SK-N-SH treated with all-trans-retinoic acid at 6 μM for 48 hours (cell line): ENCODE measurements at regions not wholly inside any gene's neighbourhood (a gene's known extent, or its start where the extent isn't known, plus 50 kb on each side); places are given as distances from the start of the nearest gene placed in this dataset.

Source experiments
- ATAC-seq: fragments of 200-7000 bp; cut with Tn5 transposase; 3 replicates; pipeline ENCODE4 v1.9.1; 2020; ENCODE audit warnings: mild to moderate bottlenecking, moderate library complexity
- ARNTL ChIP-seq: fragments of 450-650 bp; formaldehyde crosslinking; IDR thresholded peaks from 2 replicates; pipeline ENCODE4 v1.5.0; 2020; ENCODE audit warnings: low read depth, mild to moderate bottlenecking, moderate library complexity, borderline replicate concordance
- BACH2 ChIP-seq: fragments of 250-450 bp; sonication (Bioruptor Pico); IDR thresholded peaks from 2 replicates; pipeline ENCODE4 v1.9.0; 2021; ENCODE audit warnings: mild to moderate bottlenecking, borderline replicate concordance
- CSDC2 ChIP-seq: fragments of 250-450 bp; sonication (Bioruptor Pico); IDR thresholded peaks from 2 replicates; pipeline ENCODE4 v1.5.0; 2020; ENCODE audit warnings: mild to moderate bottlenecking, moderate library complexity
- ESRRG ChIP-seq: fragments of 250-450 bp; sonication (Bioruptor Pico); IDR thresholded peaks from 2 replicates; pipeline ENCODE4 v1.6.1; 2021; ENCODE audit warnings: mild to moderate bottlenecking
- ISL1 ChIP-seq: fragments of 250-450 bp; sonication (Bioruptor Pico); IDR thresholded peaks from 2 replicates; pipeline ENCODE4 v2.1.2; 2022; ENCODE audit warnings: mild to moderate bottlenecking, moderate library complexity
- OSR1 ChIP-seq: fragments of 250-450 bp; sonication (Bioruptor Pico); IDR thresholded peaks from 2 replicates; pipeline ENCODE4 v1.8.0; 2022; ENCODE audit warnings: moderate library complexity, mild to moderate bottlenecking, inconsistent platforms
- RARB ChIP-seq: fragments of 250-450 bp; sonication (Bioruptor Pico); IDR thresholded peaks from 2 replicates; pipeline ENCODE4 v1.8.0; 2021; ENCODE audit warnings: mild to moderate bottlenecking, moderate library complexity
- SNAI2 ChIP-seq: fragments of 250-450 bp; sonication (Bioruptor Pico); IDR thresholded peaks from 2 replicates; pipeline ENCODE4 v1.5.0; 2020; ENCODE audit warnings: mild to moderate bottlenecking, moderate library complexity
- ZC3H10 ChIP-seq: fragments of 250-450 bp; sonication (Bioruptor Pico); IDR thresholded peaks from 2 replicates; pipeline ENCODE4 v1.5.1; 2021; ENCODE audit warnings: mild to moderate bottlenecking, moderate library complexity
- ZFP3 ChIP-seq: fragments of 250-450 bp; sonication (Bioruptor Pico); IDR thresholded peaks from 2 replicates; pipeline ENCODE4 v1.5.0; 2020; ENCODE audit warnings: mild to moderate bottlenecking, moderate library complexity
- ZFP30 ChIP-seq: fragments of 450-650 bp; formaldehyde crosslinking; IDR thresholded peaks from 2 replicates; pipeline ENCODE4 v1.5.0; 2022; ENCODE audit warnings: mild to moderate bottlenecking, moderate library complexity
- ZNF70 ChIP-seq: fragments of 450-650 bp; formaldehyde crosslinking; IDR thresholded peaks from 2 replicates; pipeline ENCODE4 v1.5.0; 2020; ENCODE audit warnings: mild to moderate bottlenecking, moderate library complexity
- ZNF8 ChIP-seq: fragments of 450-650 bp; formaldehyde crosslinking; IDR thresholded peaks from 2 replicates; pipeline ENCODE4 v1.5.0; 2020; ENCODE audit warnings: mild to moderate bottlenecking, moderate library complexity
- TF ChIP-seq, protein P1 (sequence below): fragments of 250-450 bp; sonication (Bioruptor Pico); IDR thresholded peaks from 2 replicates; pipeline ENCODE4 v1.5.0; 2020; ENCODE audit warnings: mild to moderate bottlenecking, moderate library complexity
- TF ChIP-seq, protein P2 (sequence below): fragments of 250-450 bp; sonication (Bioruptor Pico); IDR thresholded peaks from 2 replicates; pipeline ENCODE4 v1.8.0; 2021; ENCODE audit warnings: low read depth, mild to moderate bottlenecking, moderate library complexity, borderline replicate concordance
- TF ChIP-seq, protein P3 (sequence below): fragments of 250-450 bp; sonication (Bioruptor Pico); IDR thresholded peaks from 2 replicates; pipeline ENCODE4 v1.8.0; 2020; ENCODE audit warnings: mild to moderate bottlenecking, moderate library complexity, borderline replicate concordance
- TF ChIP-seq, protein P4 (sequence below): fragments of 250-450 bp; sonication (Bioruptor Pico); IDR thresholded peaks from 2 replicates; pipeline ENCODE4 v1.5.1; 2020; ENCODE audit warnings: low read depth, mild to moderate bottlenecking, moderate library complexity
- TF ChIP-seq, protein P5 (sequence below): fragments of 250-450 bp; sonication (Bioruptor Pico); IDR thresholded peaks from 2 replicates; pipeline ENCODE4 v1.5.1; 2021; ENCODE audit warnings: mild to moderate bottlenecking, moderate library complexity

DNA sequence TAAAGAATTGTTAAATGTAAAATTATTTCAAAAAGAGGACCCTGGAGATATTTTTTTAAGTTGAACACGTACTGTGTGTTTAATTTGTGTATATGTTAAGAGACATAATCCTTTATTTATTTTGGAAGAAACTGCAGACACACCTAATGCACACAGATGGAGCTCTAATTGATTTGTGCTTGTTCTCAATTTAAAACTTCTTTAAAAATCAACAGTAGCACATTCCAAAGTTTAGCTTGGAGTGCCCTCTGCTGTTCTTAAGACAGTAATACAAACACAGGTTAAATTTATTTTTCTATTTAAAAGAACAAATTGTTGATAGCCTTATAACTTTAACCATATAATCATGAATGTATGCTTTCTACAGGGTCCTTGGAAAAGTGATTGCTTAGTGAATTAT is 277.6 kb upstream of the ADAMTS16 start (continued):
- no peak for TF ChIP-seq ISL1 (CRISPR knock-in tag)

DNA sequence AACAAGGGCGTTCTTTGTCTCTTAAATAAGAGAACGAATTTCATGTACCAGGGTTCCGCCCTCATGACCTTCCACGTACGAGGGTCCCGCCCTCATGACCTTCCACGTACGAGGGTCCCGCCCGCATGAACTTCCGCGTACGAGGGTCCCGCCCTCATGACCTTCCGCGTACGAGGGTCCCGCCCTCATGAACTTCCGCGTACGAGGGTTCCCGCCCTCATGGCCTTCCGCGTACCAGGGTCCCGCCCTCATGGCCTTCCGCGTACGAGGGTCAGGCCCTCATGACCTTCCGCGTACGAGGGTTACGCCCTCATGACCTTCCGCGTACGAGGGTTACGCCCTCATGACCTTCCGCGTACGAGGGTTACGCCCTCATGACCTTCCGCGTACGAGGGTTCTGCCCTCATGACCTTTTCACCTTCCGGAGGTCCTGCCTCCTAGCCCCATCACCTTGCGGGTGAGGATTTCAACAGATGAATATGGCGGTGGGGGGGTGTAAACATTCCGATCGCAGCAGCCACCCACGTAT is 273.9 kb upstream of the ADAMTS16 start:
- ATAC-seq, result no peak

DNA sequence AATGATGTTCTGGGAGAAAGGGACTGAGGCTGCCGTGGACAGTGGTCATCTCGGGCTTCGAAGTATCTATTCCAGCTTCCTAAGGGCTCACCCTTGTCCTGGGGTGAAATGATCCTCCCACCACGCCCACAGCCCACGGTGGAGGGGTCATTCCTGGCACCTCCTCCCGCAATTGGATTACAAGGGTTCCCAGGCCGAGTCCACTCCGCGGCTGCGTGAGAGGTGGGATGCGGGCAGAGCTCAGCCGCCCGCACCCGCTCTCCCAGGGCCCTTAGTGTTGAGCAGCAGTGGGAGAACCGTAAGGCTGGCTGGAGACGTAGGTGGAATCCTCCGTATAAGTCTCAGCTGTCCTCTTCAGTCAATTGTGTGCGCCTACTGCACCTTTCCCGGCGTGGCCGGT is 273.3 kb upstream of the ADAMTS16 start:
- TF ChIP-seq RARB (CRISPR knock-in tag), result no peak
- no peak for TF ChIP-seq ISL1 (CRISPR knock-in tag)
- TF ChIP-seq, protein P1, sequence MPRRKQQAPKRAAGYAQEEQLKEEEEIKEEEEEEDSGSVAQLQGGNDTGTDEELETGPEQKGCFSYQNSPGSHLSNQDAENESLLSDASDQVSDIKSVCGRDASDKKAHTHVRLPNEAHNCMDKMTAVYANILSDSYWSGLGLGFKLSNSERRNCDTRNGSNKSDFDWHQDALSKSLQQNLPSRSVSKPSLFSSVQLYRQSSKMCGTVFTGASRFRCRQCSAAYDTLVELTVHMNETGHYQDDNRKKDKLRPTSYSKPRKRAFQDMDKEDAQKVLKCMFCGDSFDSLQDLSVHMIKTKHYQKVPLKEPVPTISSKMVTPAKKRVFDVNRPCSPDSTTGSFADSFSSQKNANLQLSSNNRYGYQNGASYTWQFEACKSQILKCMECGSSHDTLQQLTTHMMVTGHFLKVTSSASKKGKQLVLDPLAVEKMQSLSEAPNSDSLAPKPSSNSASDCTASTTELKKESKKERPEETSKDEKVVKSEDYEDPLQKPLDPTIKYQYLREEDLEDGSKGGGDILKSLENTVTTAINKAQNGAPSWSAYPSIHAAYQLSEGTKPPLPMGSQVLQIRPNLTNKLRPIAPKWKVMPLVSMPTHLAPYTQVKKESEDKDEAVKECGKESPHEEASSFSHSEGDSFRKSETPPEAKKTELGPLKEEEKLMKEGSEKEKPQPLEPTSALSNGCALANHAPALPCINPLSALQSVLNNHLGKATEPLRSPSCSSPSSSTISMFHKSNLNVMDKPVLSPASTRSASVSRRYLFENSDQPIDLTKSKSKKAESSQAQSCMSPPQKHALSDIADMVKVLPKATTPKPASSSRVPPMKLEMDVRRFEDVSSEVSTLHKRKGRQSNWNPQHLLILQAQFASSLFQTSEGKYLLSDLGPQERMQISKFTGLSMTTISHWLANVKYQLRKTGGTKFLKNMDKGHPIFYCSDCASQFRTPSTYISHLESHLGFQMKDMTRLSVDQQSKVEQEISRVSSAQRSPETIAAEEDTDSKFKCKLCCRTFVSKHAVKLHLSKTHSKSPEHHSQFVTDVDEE (CRISPR knock-in tag), result no peak
- no peak for TF ChIP-seq OSR1 (CRISPR knock-in tag)
- TF ChIP-seq SNAI2 (CRISPR knock-in tag), result no peak
- TF ChIP-seq, protein P2, sequence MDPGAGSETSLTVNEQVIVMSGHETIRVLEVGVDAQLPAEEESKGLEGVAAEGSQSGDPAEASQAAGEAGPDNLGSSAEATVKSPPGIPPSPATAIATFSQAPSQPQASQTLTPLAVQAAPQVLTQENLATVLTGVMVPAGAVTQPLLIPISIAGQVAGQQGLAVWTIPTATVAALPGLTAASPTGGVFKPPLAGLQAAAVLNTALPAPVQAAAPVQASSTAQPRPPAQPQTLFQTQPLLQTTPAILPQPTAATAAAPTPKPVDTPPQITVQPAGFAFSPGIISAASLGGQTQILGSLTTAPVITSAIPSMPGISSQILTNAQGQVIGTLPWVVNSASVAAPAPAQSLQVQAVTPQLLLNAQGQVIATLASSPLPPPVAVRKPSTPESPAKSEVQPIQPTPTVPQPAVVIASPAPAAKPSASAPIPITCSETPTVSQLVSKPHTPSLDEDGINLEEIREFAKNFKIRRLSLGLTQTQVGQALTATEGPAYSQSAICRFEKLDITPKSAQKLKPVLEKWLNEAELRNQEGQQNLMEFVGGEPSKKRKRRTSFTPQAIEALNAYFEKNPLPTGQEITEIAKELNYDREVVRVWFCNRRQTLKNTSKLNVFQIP (CRISPR knock-in tag), result no peak
- no peak for TF ChIP-seq ZFP3 (CRISPR knock-in tag)
- TF ChIP-seq, all 23 proteins: peak for 0
- no peak for ATAC-seq

More for the DNA sequence above, 273.9 kb upstream of the ADAMTS16 start:
- TF ChIP-seq ARNTL (CRISPR knock-in tag) (no peak), ZC3H10 (CRISPR knock-in tag) (no peak), BACH2 (CRISPR knock-in tag) (no peak), ESRRG (CRISPR knock-in tag) (no peak), ZNF8 (no peak), RARB (CRISPR knock-in tag) (no peak), CSDC2 (CRISPR knock-in tag) (no peak), ZNF70 (no peak), ISL1 (CRISPR knock-in tag) (no peak), ZFP3 (CRISPR knock-in tag) (no peak), SNAI2 (CRISPR knock-in tag) (no peak), OSR1 (CRISPR knock-in tag) (no peak)
- TF ChIP-seq, protein P3, sequence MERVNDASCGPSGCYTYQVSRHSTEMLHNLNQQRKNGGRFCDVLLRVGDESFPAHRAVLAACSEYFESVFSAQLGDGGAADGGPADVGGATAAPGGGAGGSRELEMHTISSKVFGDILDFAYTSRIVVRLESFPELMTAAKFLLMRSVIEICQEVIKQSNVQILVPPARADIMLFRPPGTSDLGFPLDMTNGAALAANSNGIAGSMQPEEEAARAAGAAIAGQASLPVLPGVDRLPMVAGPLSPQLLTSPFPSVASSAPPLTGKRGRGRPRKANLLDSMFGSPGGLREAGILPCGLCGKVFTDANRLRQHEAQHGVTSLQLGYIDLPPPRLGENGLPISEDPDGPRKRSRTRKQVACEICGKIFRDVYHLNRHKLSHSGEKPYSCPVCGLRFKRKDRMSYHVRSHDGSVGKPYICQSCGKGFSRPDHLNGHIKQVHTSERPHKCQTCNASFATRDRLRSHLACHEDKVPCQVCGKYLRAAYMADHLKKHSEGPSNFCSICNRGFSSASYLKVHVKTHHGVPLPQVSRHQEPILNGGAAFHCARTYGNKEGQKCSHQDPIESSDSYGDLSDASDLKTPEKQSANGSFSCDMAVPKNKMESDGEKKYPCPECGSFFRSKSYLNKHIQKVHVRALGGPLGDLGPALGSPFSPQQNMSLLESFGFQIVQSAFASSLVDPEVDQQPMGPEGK (CRISPR knock-in tag), result no peak
- TF ChIP-seq, protein P4, sequence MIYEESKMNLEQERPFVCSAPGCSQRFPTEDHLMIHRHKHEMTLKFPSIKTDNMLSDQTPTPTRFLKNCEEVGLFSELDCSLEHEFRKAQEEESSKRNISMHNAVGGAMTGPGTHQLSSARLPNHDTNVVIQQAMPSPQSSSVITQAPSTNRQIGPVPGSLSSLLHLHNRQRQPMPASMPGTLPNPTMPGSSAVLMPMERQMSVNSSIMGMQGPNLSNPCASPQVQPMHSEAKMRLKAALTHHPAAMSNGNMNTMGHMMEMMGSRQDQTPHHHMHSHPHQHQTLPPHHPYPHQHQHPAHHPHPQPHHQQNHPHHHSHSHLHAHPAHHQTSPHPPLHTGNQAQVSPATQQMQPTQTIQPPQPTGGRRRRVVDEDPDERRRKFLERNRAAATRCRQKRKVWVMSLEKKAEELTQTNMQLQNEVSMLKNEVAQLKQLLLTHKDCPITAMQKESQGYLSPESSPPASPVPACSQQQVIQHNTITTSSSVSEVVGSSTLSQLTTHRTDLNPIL (CRISPR knock-in tag), result no peak
- TF ChIP-seq, protein P5, sequence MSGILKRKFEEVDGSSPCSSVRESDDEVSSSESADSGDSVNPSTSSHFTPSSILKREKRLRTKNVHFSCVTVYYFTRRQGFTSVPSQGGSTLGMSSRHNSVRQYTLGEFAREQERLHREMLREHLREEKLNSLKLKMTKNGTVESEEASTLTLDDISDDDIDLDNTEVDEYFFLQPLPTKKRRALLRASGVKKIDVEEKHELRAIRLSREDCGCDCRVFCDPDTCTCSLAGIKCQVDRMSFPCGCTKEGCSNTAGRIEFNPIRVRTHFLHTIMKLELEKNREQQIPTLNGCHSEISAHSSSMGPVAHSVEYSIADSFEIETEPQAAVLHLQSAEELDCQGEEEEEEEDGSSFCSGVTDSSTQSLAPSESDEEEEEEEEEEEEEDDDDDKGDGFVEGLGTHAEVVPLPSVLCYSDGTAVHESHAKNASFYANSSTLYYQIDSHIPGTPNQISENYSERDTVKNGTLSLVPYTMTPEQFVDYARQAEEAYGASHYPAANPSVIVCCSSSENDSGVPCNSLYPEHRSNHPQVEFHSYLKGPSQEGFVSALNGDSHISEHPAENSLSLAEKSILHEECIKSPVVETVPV, result no peak

DNA sequence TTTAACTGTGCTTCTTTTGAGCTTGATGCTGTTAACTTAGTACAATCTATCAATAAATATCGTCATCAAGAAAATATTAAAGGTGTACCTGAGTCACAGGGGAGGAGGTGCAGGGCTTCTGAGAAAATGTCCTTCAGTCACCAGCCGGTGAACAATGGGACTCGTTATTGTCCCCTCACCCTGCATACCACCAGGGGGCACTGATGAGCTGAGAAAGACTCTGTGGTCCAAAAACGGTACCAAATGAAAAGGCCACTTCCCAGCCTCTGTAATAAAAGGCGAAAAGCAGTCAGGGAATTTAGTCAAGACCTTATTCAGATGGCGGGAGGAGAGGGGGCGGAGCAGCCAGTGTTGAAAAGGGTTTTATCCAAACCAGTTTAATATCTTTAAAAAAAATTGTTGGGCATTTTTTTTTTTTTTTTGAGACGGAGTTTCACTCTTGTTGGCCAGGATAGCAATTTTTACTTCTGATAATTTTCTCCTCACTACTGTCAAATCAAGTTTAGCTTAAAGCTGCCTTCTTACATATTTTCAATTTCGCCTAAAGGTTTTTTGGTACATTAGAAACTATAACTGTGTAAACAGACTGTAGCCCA is 271.9 kb upstream of the ADAMTS16 start:
- no peak for TF ChIP-seq ZFP30 (CRISPR knock-in tag)
- peak; percentile 83 for ATAC-seq
